CD4-positive, CD25-positive, alpha-beta regulatory T cell (primary cell): ENCODE measurements at regions not wholly inside any gene's neighbourhood (a gene's known extent, or its start where the extent isn't known, plus 50 kb on each side); places are given as distances from the start of the nearest gene placed in this dataset.
"Not testable (repeated sequence)": the region's sequence is repeated elsewhere in the genome, so short reads cannot be mapped to it uniquely, and the experiment has no call there.

ENCODE experiments used
- ATAC-seq, 2 donors: fragments of 150-1000 bp; cut with Tn5 transposase; one replicate each; pipeline ENCODE4 v1.10.0; 2021; ENCODE audit warnings: low read depth in 2 of 2, moderate number of reproducible peaks in 2 of 2, moderate library complexity in 1 of 2
- DNase-seq, 3 donors: peaks; one replicate each; pipeline versions ENCODE4 v3.0.0 to v3.0.0-alpha.2; 2012 to 2022; ENCODE audit warnings: mixed read lengths in 1 of 3
- H3K27ac ChIP-seq: one replicate; pipeline ENCODE4 v1.7.0; 2013; ENCODE audit warnings: mild to moderate bottlenecking, low read length; ENCODE audit not compliant: insufficient read depth, poor library complexity, severe bottlenecking
- H3K27me3 ChIP-seq: one replicate; pipeline ENCODE4 v1.7.0; 2013; ENCODE audit warnings: low read length; ENCODE audit not compliant: control insufficient read depth, insufficient read depth
- H3K36me3 ChIP-seq: one replicate; pipeline ENCODE4 v1.7.0; 2013; ENCODE audit warnings: mild to moderate bottlenecking, low read length, moderate library complexity; ENCODE audit not compliant: control insufficient read depth, insufficient read depth
- H3K4me1 ChIP-seq: 2 replicates; pipeline ENCODE4 v1.7.0; 2013; ENCODE audit warnings: mild to moderate bottlenecking, low read length; ENCODE audit not compliant: insufficient read depth, control insufficient read depth, poor library complexity, severe bottlenecking
- H3K4me3 ChIP-seq: one replicate; pipeline ENCODE4 v1.7.0; 2013; ENCODE audit warnings: low read depth, mild to moderate bottlenecking, low read length, moderate library complexity
- H3K9me3 ChIP-seq, 2 experiments: 1 replicate in 1 of 2; 2 replicates in 1 of 2; pipeline ENCODE4 v1.7.0; 2013; ENCODE audit warnings: low read length in 2 of 2, mild to moderate bottlenecking in 1 of 2, moderate library complexity in 1 of 2; ENCODE audit not compliant: control insufficient read depth in 2 of 2
- H3K27ac Mint-ChIP-seq, 3 donors: one replicate each; pipeline ENCODE4 v1.8.0; 2020 to 2022; ENCODE audit warnings: mild to moderate bottlenecking in 3 of 3, mixed read lengths in 3 of 3, moderate library complexity in 2 of 3
- H3K27me3 Mint-ChIP-seq: one replicate; pipeline ENCODE4 v1.8.0; 2022; ENCODE audit warnings: mild to moderate bottlenecking, mixed read lengths
- H3K36me3 Mint-ChIP-seq: one replicate; pipeline ENCODE4 v1.8.0; 2020; ENCODE audit warnings: mixed read lengths
- H3K4me1 Mint-ChIP-seq, 4 donors: one replicate each; pipeline ENCODE4 v1.8.0; 2020 to 2022; ENCODE audit warnings: mixed read lengths in 4 of 4, mild to moderate bottlenecking in 1 of 4
- H3K4me3 Mint-ChIP-seq, 4 donors: one replicate each; pipeline ENCODE4 v1.8.0; 2020 to 2022; ENCODE audit warnings: mild to moderate bottlenecking in 4 of 4, mixed read lengths in 4 of 4, moderate library complexity in 3 of 4
- H3K9me3 Mint-ChIP-seq, 7 donors: one replicate each; pipeline ENCODE4 v1.8.0; 2020 to 2022; ENCODE audit warnings: mixed read lengths in 7 of 7, mild to moderate bottlenecking in 3 of 7, moderate library complexity in 2 of 7

DNA sequence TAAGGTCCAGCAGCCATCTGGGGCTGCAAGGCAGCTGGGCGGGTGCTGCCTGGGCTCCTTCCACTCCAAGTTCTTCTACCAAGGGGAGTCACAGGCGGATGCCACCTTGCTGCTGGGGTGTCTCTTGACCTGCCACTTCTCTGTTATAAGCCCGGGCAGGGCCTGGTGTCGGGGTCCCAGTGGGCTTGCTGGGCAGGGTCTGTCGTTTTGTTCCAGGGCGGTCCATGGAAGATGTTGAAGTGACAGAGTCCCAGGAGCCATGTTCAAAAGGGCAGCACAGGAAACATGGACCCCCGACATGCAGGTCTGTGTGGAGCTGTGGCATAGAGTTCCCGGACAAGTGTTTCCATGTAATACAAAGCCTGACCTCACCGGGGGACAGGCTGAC is 91.1 kb downstream of the TNFRSF13B start:
- Mint-ChIP-seq H3K36me3 (no peaks in the 10 kb centered on the region), H3K4me3 (no peak overlapping the region), H3K27ac (no peak overlapping the region), H3K9me3 (peaks cover 0 to 7% (median 0%) of the 10 kb centered on the region in 7 donors), H3K27me3 (peaks cover 10% of the 10 kb centered on the region), H3K4me1 (no peaks in the 10 kb centered on the region)
- no peak for DNase-seq
- Histone ChIP-seq H3K9me3 (no peaks in the 10 kb centered on the region), H3K36me3 (no peaks in the 10 kb centered on the region), H3K4me3 (no peak overlapping the region), H3K4me1 (no peaks in the 10 kb centered on the region), H3K27me3 (no peaks in the 10 kb centered on the region), H3K27ac (no peak overlapping the region)
- no peak for ATAC-seq

- H3K4me1 Mint-ChIP-seq = no peaks in the 10 kb centered on the region
Observed at GRCh38 chr17:16880121-16880842, 91.6 kb downstream of the TNFRSF13B start.

DNA sequence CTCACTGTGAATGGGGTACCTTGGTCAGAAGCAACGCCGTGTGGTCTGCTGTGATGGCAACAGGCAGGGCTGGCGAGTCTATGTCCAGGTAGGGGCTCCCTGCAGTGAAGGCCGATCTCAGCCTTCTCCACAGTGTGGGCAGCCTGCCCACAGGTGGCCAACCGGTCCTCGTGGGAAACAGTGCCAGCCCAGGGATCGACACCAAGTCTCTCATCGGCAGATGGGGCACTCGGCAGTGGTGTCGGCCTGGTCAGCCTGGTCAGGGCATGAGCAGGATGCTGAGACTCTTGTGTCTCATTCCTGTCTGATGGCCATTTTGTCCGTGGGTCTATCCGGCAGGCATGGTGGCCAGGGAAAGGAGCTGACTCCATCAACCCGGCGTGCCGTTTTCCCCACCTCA is 92.2 kb downstream of the TNFRSF13B start:
- Histone ChIP-seq H3K9me3 (no peaks in the 10 kb centered on the region), H3K4me3 (no peak overlapping the region), H3K27ac (no peak overlapping the region), H3K27me3 (no peaks in the 10 kb centered on the region), H3K36me3 (no peaks in the 10 kb centered on the region), H3K4me1 (no peaks in the 10 kb centered on the region)
- Mint-ChIP-seq H3K4me1 (no peaks in the 10 kb centered on the region), H3K36me3 (no peaks in the 10 kb centered on the region), H3K4me3 (no peak overlapping the region), H3K27me3 (peaks cover 5% of the 10 kb centered on the region), H3K9me3 (peaks cover 0 to 7% (median 0%) of the 10 kb centered on the region in 7 donors), H3K27ac (no peak overlapping the region)
- DNase-seq (no peak), ATAC-seq (no peak)

More at GRCh38 chr17:16880121-16880842, 91.6 kb downstream of the TNFRSF13B start:
- Histone ChIP-seq H3K27me3 (no peaks in the 10 kb centered on the region), H3K9me3 (no peaks in the 10 kb centered on the region), H3K27ac (no peak overlapping the region), H3K36me3 (no peaks in the 10 kb centered on the region), H3K4me1 (no peaks in the 10 kb centered on the region), H3K4me3 (no peak overlapping the region)
- Mint-ChIP-seq H3K36me3 (no peaks in the 10 kb centered on the region), H3K27ac (no peak overlapping the region), H3K4me3 (no peak overlapping the region), H3K9me3 (peaks cover 0 to 7% (median 0%) of the 10 kb centered on the region in 7 donors), H3K27me3 (peaks cover 10% of the 10 kb centered on the region)
- no peak for ATAC-seq
- no peak for DNase-seq

DNA sequence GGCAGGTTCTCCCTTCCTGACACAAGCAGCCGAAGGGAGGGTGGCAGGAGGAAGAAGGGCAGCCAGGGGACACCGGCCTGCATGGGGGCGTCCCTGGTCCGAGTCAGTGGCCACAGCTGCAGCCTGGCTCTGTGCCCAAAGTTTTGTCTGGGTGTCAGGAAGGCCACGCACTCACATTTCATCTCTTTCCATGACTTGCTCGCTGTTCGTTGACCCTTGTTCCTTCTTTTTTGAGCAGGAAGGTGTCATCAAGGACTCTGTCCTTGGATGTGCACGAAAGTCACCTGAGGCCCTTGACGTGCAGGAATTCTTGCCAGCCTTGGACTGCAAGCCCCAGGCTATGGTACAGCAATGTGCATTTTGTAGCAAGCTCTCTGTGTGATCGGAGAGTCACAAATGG is 93.3 kb downstream of the TNFRSF13B start:
- H3K4me3 Mint-ChIP-seq = no peak overlapping the region
- Histone ChIP-seq H3K27ac (no peak overlapping the region), H3K4me3 (no peak overlapping the region), H3K36me3 (no peaks in the 10 kb centered on the region), H3K4me1 (no peaks in the 10 kb centered on the region), H3K9me3 (no peaks in the 10 kb centered on the region), H3K27me3 (no peaks in the 10 kb centered on the region)
- peaks cover 5% of the 10 kb centered on the region for H3K27me3 Mint-ChIP-seq
- H3K27ac Mint-ChIP-seq = no peak overlapping the region
- DNase-seq (no peak), ATAC-seq (no peak)
- no peaks in the 10 kb centered on the region for H3K36me3 Mint-ChIP-seq
- H3K9me3 Mint-ChIP-seq = peaks cover 0 to 7% (median 0%) of the 10 kb centered on the region in 7 donors
- no peaks in the 10 kb centered on the region for H3K4me1 Mint-ChIP-seq

DNA sequence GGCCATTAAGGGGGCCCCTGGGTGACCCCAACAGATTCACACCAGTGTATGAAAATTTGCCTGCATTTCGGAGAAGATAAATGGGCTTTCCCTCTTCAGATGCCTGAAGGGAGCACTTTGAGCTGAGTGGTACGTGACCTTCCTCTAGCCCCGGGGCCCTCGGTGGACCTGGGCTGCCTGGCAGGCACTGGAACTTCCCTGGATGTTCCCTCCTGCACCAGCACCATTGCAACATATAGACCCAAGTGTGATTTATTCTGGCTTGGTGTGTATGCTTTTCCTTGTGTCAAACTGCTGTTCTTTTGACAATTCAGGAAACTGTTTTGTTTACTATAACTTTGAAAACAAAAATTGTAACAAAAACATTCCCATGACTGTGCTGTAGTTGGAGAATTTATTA is 93.8 kb downstream of the TNFRSF13B start:
- ATAC-seq = no peak
- H3K4me3 ChIP-seq = no peak overlapping the region
- Mint-ChIP-seq H3K4me1 (no peaks in the 10 kb centered on the region), H3K27me3 (peaks cover under 1% of the 10 kb centered on the region), H3K36me3 (no peaks in the 10 kb centered on the region), H3K4me3 (no peak overlapping the region), H3K9me3 (peaks cover 0 to 7% (median 0%) of the 10 kb centered on the region in 7 donors), H3K27ac (peak overlapping the region in 1 of 3 donors; percentile 9)
- H3K9me3 ChIP-seq = no peaks in the 10 kb centered on the region
- H3K27me3 ChIP-seq = no peaks in the 10 kb centered on the region
- H3K4me1 ChIP-seq = no peaks in the 10 kb centered on the region
- no peaks in the 10 kb centered on the region for H3K36me3 ChIP-seq
- no peak overlapping the region for H3K27ac ChIP-seq
- no peak for DNase-seq

GRCh38 chr17:16877099-16877498 is 94.8 kb downstream of the TNFRSF13B start:
- Histone ChIP-seq H3K36me3 (no peaks in the 10 kb centered on the region), H3K4me3 (no peak overlapping the region), H3K27ac (no peak overlapping the region), H3K9me3 (no peaks in the 10 kb centered on the region), H3K4me1 (no peaks in the 10 kb centered on the region), H3K27me3 (no peaks in the 10 kb centered on the region)
- H3K4me3 Mint-ChIP-seq = no peak overlapping the region
- no peak overlapping the region for H3K27ac Mint-ChIP-seq
- peaks cover 0 to 7% (median 0%) of the 10 kb centered on the region in 7 donors for H3K9me3 Mint-ChIP-seq
- no peaks in the 10 kb centered on the region for H3K36me3 Mint-ChIP-seq
- no peaks in the 10 kb centered on the region for H3K27me3 Mint-ChIP-seq
- ATAC-seq (no peak), DNase-seq (no peak)
- H3K4me1 Mint-ChIP-seq = no peaks in the 10 kb centered on the region

DNA sequence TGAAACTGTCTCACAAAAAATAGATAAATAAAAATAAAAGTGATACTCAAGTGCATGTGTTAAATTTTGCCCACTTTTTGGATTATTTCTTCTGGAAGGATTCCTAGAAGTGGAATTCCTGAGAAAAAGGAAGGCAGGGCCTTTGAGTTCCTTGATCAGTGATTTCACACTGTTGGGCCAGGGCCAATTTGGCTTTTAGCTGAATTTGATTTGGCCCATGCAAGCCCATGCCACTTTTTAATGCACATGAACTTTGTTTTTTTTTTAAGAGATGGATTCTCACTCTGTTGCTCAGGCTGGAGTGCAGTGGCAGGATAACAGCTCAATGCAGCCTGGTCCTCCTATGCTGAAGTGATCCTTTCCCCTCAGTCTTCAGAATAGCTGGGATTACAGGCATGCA is 96.3 kb downstream of the TNFRSF13B start:
- ATAC-seq (no peak), DNase-seq (no peak)
- H3K4me3 Mint-ChIP-seq = no peak overlapping the region
- no peak overlapping the region for H3K27ac ChIP-seq
- peaks cover 0 to 7% (median 0%) of the 10 kb centered on the region in 7 donors for H3K9me3 Mint-ChIP-seq
- no peaks in the 10 kb centered on the region for H3K36me3 Mint-ChIP-seq
- H3K9me3 ChIP-seq = no peaks in the 10 kb centered on the region
- H3K27me3 ChIP-seq = no peaks in the 10 kb centered on the region
- H3K4me3 ChIP-seq = no peak overlapping the region
- H3K27ac Mint-ChIP-seq = no peak overlapping the region
- no peaks in the 10 kb centered on the region for H3K36me3 ChIP-seq
- H3K4me1 Mint-ChIP-seq = no peaks in the 10 kb centered on the region
- no peaks in the 10 kb centered on the region for H3K27me3 Mint-ChIP-seq
- no peaks in the 10 kb centered on the region for H3K4me1 ChIP-seq

GRCh38 chr17:16874216-16874615 is 97.7 kb downstream of the TNFRSF13B start:
- not testable (repeated sequence) for H3K27ac Mint-ChIP-seq

More at GRCh38 chr17:16874216-16874615, 97.7 kb downstream of the TNFRSF13B start:
- not testable (repeated sequence) for H3K9me3 ChIP-seq, H3K4me1 Mint-ChIP-seq, ATAC-seq, H3K4me3 Mint-ChIP-seq, H3K36me3 Mint-ChIP-seq, H3K27ac ChIP-seq, H3K27me3 Mint-ChIP-seq, H3K4me1 ChIP-seq, H3K9me3 Mint-ChIP-seq, H3K27me3 ChIP-seq, H3K36me3 ChIP-seq, DNase-seq, H3K4me3 ChIP-seq
